ENCODE measurements at regions not wholly inside any gene's neighbourhood (a gene's known extent, or its start where the extent isn't known, plus 50 kb on each side); places are given as distances from the start of the nearest gene placed in this dataset.

GRCh38 chr10:130780763-130781162 is 530.8 kb downstream of the TCERG1L start:
- intact Hi-C loops (cut with micrococcal nuclease), result no loop called here
- CTCF ChIA-PET (ENCODE audit: partially characterized antibody), result no interaction called here
- no peaks in the 10 kb centered on the region for H3K27me3 Mint-ChIP-seq
- Histone ChIP-seq H3K36me3 (ENCODE audit: insufficient read depth, low read length) (no peaks in the 10 kb centered on the region), H3K27me3 (ENCODE audit: insufficient read depth, low read length) (no peaks in the 10 kb centered on the region), H3K9me3 (ENCODE audit: control insufficient read depth in 1 of 2, low read length in 2 of 2) (no peaks in the 10 kb centered on the region), H3K27ac (ENCODE audit: low read depth, low read length) (no peak overlapping the region), H3K4me3 (ENCODE audit: low read length in 2 of 2) (no peak overlapping the region), H3K4me1 (ENCODE audit: insufficient read depth, low read length) (no peaks in the 10 kb centered on the region)
- peaks cover 0 to 3% (median 0%) of the 10 kb centered on the region in 8 donors for H3K9me3 Mint-ChIP-seq
- H3K36me3 Mint-ChIP-seq, result no peaks in the 10 kb centered on the region
- H3K27ac Mint-ChIP-seq, result no peak overlapping the region
- POLR2A ChIA-PET (ENCODE audit: partially characterized antibody), result no interaction called here
- H3K4me3 Mint-ChIP-seq, result no peak overlapping the region
- no peak for DNase-seq
- no peaks in the 10 kb centered on the region for H3K4me1 Mint-ChIP-seq

GRCh38 chr10:130781206-130781605 is 530.3 kb downstream of the TCERG1L start:
- no peaks in the 10 kb centered on the region for H3K9me3 ChIP-seq (ENCODE audit: control insufficient read depth in 1 of 2, low read length in 2 of 2)
- DNase-seq, result no peak
- Mint-ChIP-seq H3K27ac (no peak overlapping the region), H3K9me3 (peaks cover 0 to 3% (median 0%) of the 10 kb centered on the region in 8 donors), H3K4me1 (no peaks in the 10 kb centered on the region), H3K27me3 (no peaks in the 10 kb centered on the region), H3K36me3 (no peaks in the 10 kb centered on the region), H3K4me3 (no peak overlapping the region)
- intact Hi-C loops (cut with micrococcal nuclease), result no loop called here
- no peaks in the 10 kb centered on the region for H3K27me3 ChIP-seq (ENCODE audit: insufficient read depth, low read length)
- H3K27ac ChIP-seq (ENCODE audit: low read depth, low read length), result no peak overlapping the region
- H3K4me3 ChIP-seq (ENCODE audit: low read length in 2 of 2), result no peak overlapping the region
- H3K36me3 ChIP-seq (ENCODE audit: insufficient read depth, low read length), result no peaks in the 10 kb centered on the region
- ChIA-PET POLR2A (ENCODE audit: partially characterized antibody) (no interaction called here), CTCF (ENCODE audit: partially characterized antibody) (no interaction called here)
- no peaks in the 10 kb centered on the region for H3K4me1 ChIP-seq (ENCODE audit: insufficient read depth, low read length)

GRCh38 chr10:130781623-130782022 is 529.9 kb downstream of the TCERG1L start:
- CTCF ChIA-PET (ENCODE audit: partially characterized antibody), result no interaction called here
- Mint-ChIP-seq H3K9me3 (peaks cover 0 to 4% (median 0%) of the 10 kb centered on the region in 8 donors), H3K4me3 (no peak overlapping the region), H3K27ac (no peak overlapping the region), H3K4me1 (no peaks in the 10 kb centered on the region), H3K27me3 (no peaks in the 10 kb centered on the region), H3K36me3 (no peaks in the 10 kb centered on the region)
- H3K4me1 ChIP-seq (ENCODE audit: insufficient read depth, low read length), result no peaks in the 10 kb centered on the region
- POLR2A ChIA-PET (ENCODE audit: partially characterized antibody), result no interaction called here
- no peaks in the 10 kb centered on the region for H3K27me3 ChIP-seq (ENCODE audit: insufficient read depth, low read length)
- H3K4me3 ChIP-seq (ENCODE audit: low read length in 2 of 2), result no peak overlapping the region
- no peak for DNase-seq
- H3K9me3 ChIP-seq (ENCODE audit: control insufficient read depth in 1 of 2, low read length in 2 of 2), result no peaks in the 10 kb centered on the region
- intact Hi-C loops (cut with micrococcal nuclease), result no loop called here
- no peak overlapping the region for H3K27ac ChIP-seq (ENCODE audit: low read depth, low read length)
- no peaks in the 10 kb centered on the region for H3K36me3 ChIP-seq (ENCODE audit: insufficient read depth, low read length)

- no peaks in the 10 kb centered on the region for H3K9me3 ChIP-seq (ENCODE audit: control insufficient read depth in 1 of 2, low read length in 2 of 2)
- H3K4me3 ChIP-seq (ENCODE audit: low read length in 2 of 2), result no peak overlapping the region
- CTCF ChIA-PET (ENCODE audit: partially characterized antibody), result no interaction called here
- H3K36me3 ChIP-seq (ENCODE audit: insufficient read depth, low read length), result no peaks in the 10 kb centered on the region
- H3K36me3 Mint-ChIP-seq, result no peaks in the 10 kb centered on the region
- no peak overlapping the region for H3K27ac ChIP-seq (ENCODE audit: low read depth, low read length)
- H3K27ac Mint-ChIP-seq, result no peak overlapping the region
- intact Hi-C loops (cut with micrococcal nuclease), result no loop called here
- peaks cover 0 to 2% (median 0%) of the 10 kb centered on the region in 8 donors for H3K9me3 Mint-ChIP-seq
- H3K4me1 Mint-ChIP-seq, result no peaks in the 10 kb centered on the region
- H3K4me1 ChIP-seq (ENCODE audit: insufficient read depth, low read length), result no peaks in the 10 kb centered on the region
- H3K27me3 ChIP-seq (ENCODE audit: insufficient read depth, low read length), result no peaks in the 10 kb centered on the region
- POLR2A ChIA-PET (ENCODE audit: partially characterized antibody), result no interaction called here
- H3K27me3 Mint-ChIP-seq, result no peaks in the 10 kb centered on the region
- no peak overlapping the region for H3K4me3 Mint-ChIP-seq
- DNase-seq, result no peak
Measured at GRCh38 chr10:130782467-130782866, 529.1 kb downstream of the TCERG1L start.

GRCh38 chr10:130784326-130784725 is 527.2 kb downstream of the TCERG1L start:
- Histone ChIP-seq H3K9me3 (ENCODE audit: control insufficient read depth in 1 of 2, low read length in 2 of 2) (no peaks in the 10 kb centered on the region), H3K36me3 (ENCODE audit: insufficient read depth, low read length) (no peaks in the 10 kb centered on the region), H3K27ac (ENCODE audit: low read depth, low read length) (no peak overlapping the region), H3K27me3 (ENCODE audit: insufficient read depth, low read length) (no peaks in the 10 kb centered on the region), H3K4me1 (ENCODE audit: insufficient read depth, low read length) (no peaks in the 10 kb centered on the region), H3K4me3 (ENCODE audit: low read length in 2 of 2) (no peak overlapping the region)
- no peak for DNase-seq
- POLR2A ChIA-PET (ENCODE audit: partially characterized antibody), result no interaction called here
- Mint-ChIP-seq H3K4me1 (no peaks in the 10 kb centered on the region), H3K36me3 (no peaks in the 10 kb centered on the region), H3K4me3 (no peak overlapping the region), H3K27me3 (no peaks in the 10 kb centered on the region), H3K9me3 (peaks cover 0 to 3% (median 0%) of the 10 kb centered on the region in 8 donors), H3K27ac (no peak overlapping the region)
- intact Hi-C loops (cut with micrococcal nuclease), result no loop called here
- CTCF ChIA-PET (ENCODE audit: partially characterized antibody), result no interaction called here

GRCh38 chr10:130786365-130786966 is 525.1 kb downstream of the TCERG1L start:
- Histone ChIP-seq H3K36me3 (ENCODE audit: insufficient read depth, low read length) (no peaks in the 10 kb centered on the region), H3K4me1 (ENCODE audit: insufficient read depth, low read length) (no peaks in the 10 kb centered on the region), H3K4me3 (ENCODE audit: low read length in 2 of 2) (no peak overlapping the region), H3K9me3 (ENCODE audit: control insufficient read depth in 1 of 2, low read length in 2 of 2) (no peaks in the 10 kb centered on the region), H3K27ac (ENCODE audit: low read depth, low read length) (no peak overlapping the region), H3K27me3 (ENCODE audit: insufficient read depth, low read length) (no peaks in the 10 kb centered on the region)
- Mint-ChIP-seq H3K4me1 (no peaks in the 10 kb centered on the region), H3K27me3 (no peaks in the 10 kb centered on the region), H3K36me3 (no peaks in the 10 kb centered on the region), H3K9me3 (peaks cover 0 to 3% (median 0%) of the 10 kb centered on the region in 8 donors), H3K27ac (no peak overlapping the region), H3K4me3 (no peak overlapping the region)
- POLR2A ChIA-PET (ENCODE audit: partially characterized antibody), result no interaction called here
- DNase-seq, result no peak
- intact Hi-C loops (cut with micrococcal nuclease), result no loop called here
- CTCF ChIA-PET (ENCODE audit: partially characterized antibody), result no interaction called here

GRCh38 chr10:130787243-130787642 is 524.3 kb downstream of the TCERG1L start:
- Mint-ChIP-seq H3K36me3 (no peaks in the 10 kb centered on the region), H3K9me3 (peaks cover 0 to 3% (median 0%) of the 10 kb centered on the region in 8 donors), H3K27me3 (no peaks in the 10 kb centered on the region), H3K27ac (no peak overlapping the region), H3K4me1 (no peaks in the 10 kb centered on the region), H3K4me3 (no peak overlapping the region)
- no peak overlapping the region for H3K4me3 ChIP-seq (ENCODE audit: low read length in 2 of 2)
- POLR2A ChIA-PET (ENCODE audit: partially characterized antibody), result no interaction called here
- DNase-seq, result no peak
- H3K4me1 ChIP-seq (ENCODE audit: insufficient read depth, low read length), result no peaks in the 10 kb centered on the region
- intact Hi-C loops (cut with micrococcal nuclease), result no loop called here
- H3K36me3 ChIP-seq (ENCODE audit: insufficient read depth, low read length), result no peaks in the 10 kb centered on the region
- H3K9me3 ChIP-seq (ENCODE audit: control insufficient read depth in 1 of 2, low read length in 2 of 2), result no peaks in the 10 kb centered on the region
- no peaks in the 10 kb centered on the region for H3K27me3 ChIP-seq (ENCODE audit: insufficient read depth, low read length)
- CTCF ChIA-PET (ENCODE audit: partially characterized antibody), result no interaction called here
- no peak overlapping the region for H3K27ac ChIP-seq (ENCODE audit: low read depth, low read length)

GRCh38 chr10:130787821-130788220 is 523.7 kb downstream of the TCERG1L start:
- CTCF ChIA-PET (ENCODE audit: partially characterized antibody), result no interaction called here
- no peak for DNase-seq
- H3K4me3 ChIP-seq (ENCODE audit: low read length in 2 of 2), result no peak overlapping the region
- H3K27ac Mint-ChIP-seq, result no peak overlapping the region
- H3K36me3 ChIP-seq (ENCODE audit: insufficient read depth, low read length), result no peaks in the 10 kb centered on the region
- H3K27ac ChIP-seq (ENCODE audit: low read depth, low read length), result no peak overlapping the region
- H3K4me1 ChIP-seq (ENCODE audit: insufficient read depth, low read length), result no peaks in the 10 kb centered on the region
- POLR2A ChIA-PET (ENCODE audit: partially characterized antibody), result no interaction called here
- H3K9me3 Mint-ChIP-seq, result peaks cover 0 to 3% (median 0%) of the 10 kb centered on the region in 8 donors
- no peaks in the 10 kb centered on the region for H3K36me3 Mint-ChIP-seq
- intact Hi-C loops (cut with micrococcal nuclease), result no loop called here
- H3K9me3 ChIP-seq (ENCODE audit: control insufficient read depth in 1 of 2, low read length in 2 of 2), result no peaks in the 10 kb centered on the region
- no peaks in the 10 kb centered on the region for H3K27me3 Mint-ChIP-seq
- H3K4me1 Mint-ChIP-seq, result no peaks in the 10 kb centered on the region
- no peaks in the 10 kb centered on the region for H3K27me3 ChIP-seq (ENCODE audit: insufficient read depth, low read length)
- H3K4me3 Mint-ChIP-seq, result no peak overlapping the region

Data from CD4-positive, alpha-beta memory T cell (primary cell).